ENCODE measurements at regions not wholly inside any gene's neighbourhood (a gene's known extent, or its start where the extent isn't known, plus 50 kb on each side); places are given as distances from the start of the nearest gene placed in this dataset.
"Not testable (repeated sequence)": the region's sequence is repeated elsewhere in the genome, so short reads cannot be mapped to it uniquely, and the experiment has no call there.

- TF ChIP-seq, protein P1, sequence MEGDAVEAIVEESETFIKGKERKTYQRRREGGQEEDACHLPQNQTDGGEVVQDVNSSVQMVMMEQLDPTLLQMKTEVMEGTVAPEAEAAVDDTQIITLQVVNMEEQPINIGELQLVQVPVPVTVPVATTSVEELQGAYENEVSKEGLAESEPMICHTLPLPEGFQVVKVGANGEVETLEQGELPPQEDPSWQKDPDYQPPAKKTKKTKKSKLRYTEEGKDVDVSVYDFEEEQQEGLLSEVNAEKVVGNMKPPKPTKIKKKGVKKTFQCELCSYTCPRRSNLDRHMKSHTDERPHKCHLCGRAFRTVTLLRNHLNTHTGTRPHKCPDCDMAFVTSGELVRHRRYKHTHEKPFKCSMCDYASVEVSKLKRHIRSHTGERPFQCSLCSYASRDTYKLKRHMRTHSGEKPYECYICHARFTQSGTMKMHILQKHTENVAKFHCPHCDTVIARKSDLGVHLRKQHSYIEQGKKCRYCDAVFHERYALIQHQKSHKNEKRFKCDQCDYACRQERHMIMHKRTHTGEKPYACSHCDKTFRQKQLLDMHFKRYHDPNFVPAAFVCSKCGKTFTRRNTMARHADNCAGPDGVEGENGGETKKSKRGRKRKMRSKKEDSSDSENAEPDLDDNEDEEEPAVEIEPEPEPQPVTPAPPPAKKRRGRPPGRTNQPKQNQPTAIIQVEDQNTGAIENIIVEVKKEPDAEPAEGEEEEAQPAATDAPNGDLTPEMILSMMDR (IDR thresholded peaks at IDR 0.05), result no peak
- no peak for TF ChIP-seq POLR2A (IDR thresholded peaks at IDR 0.05)
- DNase-seq, result no peak
Measured at GRCh38 chr20:57774111-57774880, 64.5 kb upstream of the PMEPA1 start.

GRCh38 chr20:57773059-57773815 is 63.4 kb upstream of the PMEPA1 start:
- intact Hi-C loops (cut with DNase I), result no loop called here
- no peaks in the 10 kb centered on the region for H3K27me3 ChIP-seq
- H3K9me3 ChIP-seq, result no peaks in the 10 kb centered on the region
- H3K4me3 ChIP-seq (replicated peaks in 1 of 3), result no peak overlapping the region
- TF ChIP-seq, protein P1 (IDR thresholded peaks at IDR 0.05), result no peak
- no peak for TF ChIP-seq POLR2A (IDR thresholded peaks at IDR 0.05)
- H3K36me3 ChIP-seq, result no peaks in the 10 kb centered on the region
- WGBS, 2 donors, result 80 to 89% methylated on average over 9 of the region's 9 CpGs
- DNase-seq, result no peak
- H3K27ac ChIP-seq, result no peak overlapping the region
- no peaks in the 10 kb centered on the region for H3K4me1 ChIP-seq

More at GRCh38 chr20:57774111-57774880, 64.5 kb upstream of the PMEPA1 start:
- no peaks in the 10 kb centered on the region for H3K27me3 ChIP-seq
- no peaks in the 10 kb centered on the region for H3K36me3 ChIP-seq
- H3K4me1 ChIP-seq, result no peaks in the 10 kb centered on the region
- no peak overlapping the region for H3K27ac ChIP-seq
- 91 to 97% methylated on average over 12 of the region's 12 CpGs for WGBS, 2 donors
- no peak overlapping the region for H3K4me3 ChIP-seq (replicated peaks in 1 of 3)
- no peaks in the 10 kb centered on the region for H3K9me3 ChIP-seq
- intact Hi-C loops (cut with DNase I), result no loop called here

- Histone ChIP-seq H3K4me1 (no peaks in the 10 kb centered on the region), H3K4me3 (replicated peaks in 1 of 3) (no peak overlapping the region), H3K9me3 (no peaks in the 10 kb centered on the region), H3K27ac (no peak overlapping the region), H3K27me3 (no peaks in the 10 kb centered on the region), H3K36me3 (no peaks in the 10 kb centered on the region)
- 63 to 70% methylated on average over 15 of the region's 15 CpGs for WGBS, 2 donors
- intact Hi-C loops (cut with DNase I), result no loop called here
- DNase-seq, result no peak
- no peak for TF ChIP-seq POLR2A (IDR thresholded peaks at IDR 0.05)
- TF ChIP-seq, protein P1 (IDR thresholded peaks at IDR 0.05), result no peak
Measured at GRCh38 chr20:57772349-57772964, 62.6 kb upstream of the PMEPA1 start.

- no peak overlapping the region for H3K27ac ChIP-seq
- no peak for DNase-seq
- H3K36me3 ChIP-seq, result no peaks in the 10 kb centered on the region
- H3K4me1 ChIP-seq, result no peaks in the 10 kb centered on the region
- no peaks in the 10 kb centered on the region for H3K9me3 ChIP-seq
- H3K4me3 ChIP-seq (replicated peaks in 1 of 3), result no peak overlapping the region
- WGBS, 2 donors, result 77 to 82% methylated on average over 15 of the region's 15 CpGs
- no peaks in the 10 kb centered on the region for H3K27me3 ChIP-seq
- intact Hi-C loops (cut with DNase I), result no loop called here
- TF ChIP-seq, protein P1 (IDR thresholded peaks at IDR 0.05), result no peak
- TF ChIP-seq POLR2A (IDR thresholded peaks at IDR 0.05), result no peak
Measured at GRCh38 chr20:57770852-57771720, 61.3 kb upstream of the PMEPA1 start.

GRCh38 chr20:57770401-57770800 is 60.6 kb upstream of the PMEPA1 start:
- WGBS, 2 donors, result 88 to 92% methylated on average over 8 of the region's 8 CpGs
- H3K4me1 ChIP-seq; H3K36me3 ChIP-seq; H3K4me3 ChIP-seq (replicated peaks in 1 of 3); DNase-seq; H3K27me3 ChIP-seq; H3K9me3 ChIP-seq; H3K27ac ChIP-seq; intact Hi-C loops (cut with DNase I): not testable (repeated sequence)
